ENCODE measurements at regions not wholly inside any gene's neighbourhood (a gene's known extent, or its start where the extent isn't known, plus 50 kb on each side); places are given as distances from the start of the nearest gene placed in this dataset.

DNA sequence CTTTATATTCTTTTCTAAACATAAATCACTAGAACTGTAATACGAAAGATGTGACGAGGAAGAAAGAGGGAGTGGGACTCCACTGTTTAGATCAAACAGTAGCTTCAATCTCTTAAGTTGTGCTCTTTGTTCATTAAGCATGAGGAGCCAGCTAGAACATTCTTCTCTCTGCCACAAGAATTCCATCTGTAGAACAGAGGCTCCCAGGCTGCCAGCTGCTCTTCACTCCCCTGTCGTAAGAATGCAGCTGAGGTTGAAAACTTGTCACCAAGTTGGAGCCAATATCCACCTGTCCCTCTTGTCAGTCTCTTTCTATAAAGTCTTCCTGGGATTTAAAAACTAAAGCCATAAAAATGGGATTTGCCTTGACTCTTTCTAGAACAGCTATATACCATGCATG lies 65.0 kb upstream of the SEC24B start (continued):
- TF ChIP-seq, protein P1, sequence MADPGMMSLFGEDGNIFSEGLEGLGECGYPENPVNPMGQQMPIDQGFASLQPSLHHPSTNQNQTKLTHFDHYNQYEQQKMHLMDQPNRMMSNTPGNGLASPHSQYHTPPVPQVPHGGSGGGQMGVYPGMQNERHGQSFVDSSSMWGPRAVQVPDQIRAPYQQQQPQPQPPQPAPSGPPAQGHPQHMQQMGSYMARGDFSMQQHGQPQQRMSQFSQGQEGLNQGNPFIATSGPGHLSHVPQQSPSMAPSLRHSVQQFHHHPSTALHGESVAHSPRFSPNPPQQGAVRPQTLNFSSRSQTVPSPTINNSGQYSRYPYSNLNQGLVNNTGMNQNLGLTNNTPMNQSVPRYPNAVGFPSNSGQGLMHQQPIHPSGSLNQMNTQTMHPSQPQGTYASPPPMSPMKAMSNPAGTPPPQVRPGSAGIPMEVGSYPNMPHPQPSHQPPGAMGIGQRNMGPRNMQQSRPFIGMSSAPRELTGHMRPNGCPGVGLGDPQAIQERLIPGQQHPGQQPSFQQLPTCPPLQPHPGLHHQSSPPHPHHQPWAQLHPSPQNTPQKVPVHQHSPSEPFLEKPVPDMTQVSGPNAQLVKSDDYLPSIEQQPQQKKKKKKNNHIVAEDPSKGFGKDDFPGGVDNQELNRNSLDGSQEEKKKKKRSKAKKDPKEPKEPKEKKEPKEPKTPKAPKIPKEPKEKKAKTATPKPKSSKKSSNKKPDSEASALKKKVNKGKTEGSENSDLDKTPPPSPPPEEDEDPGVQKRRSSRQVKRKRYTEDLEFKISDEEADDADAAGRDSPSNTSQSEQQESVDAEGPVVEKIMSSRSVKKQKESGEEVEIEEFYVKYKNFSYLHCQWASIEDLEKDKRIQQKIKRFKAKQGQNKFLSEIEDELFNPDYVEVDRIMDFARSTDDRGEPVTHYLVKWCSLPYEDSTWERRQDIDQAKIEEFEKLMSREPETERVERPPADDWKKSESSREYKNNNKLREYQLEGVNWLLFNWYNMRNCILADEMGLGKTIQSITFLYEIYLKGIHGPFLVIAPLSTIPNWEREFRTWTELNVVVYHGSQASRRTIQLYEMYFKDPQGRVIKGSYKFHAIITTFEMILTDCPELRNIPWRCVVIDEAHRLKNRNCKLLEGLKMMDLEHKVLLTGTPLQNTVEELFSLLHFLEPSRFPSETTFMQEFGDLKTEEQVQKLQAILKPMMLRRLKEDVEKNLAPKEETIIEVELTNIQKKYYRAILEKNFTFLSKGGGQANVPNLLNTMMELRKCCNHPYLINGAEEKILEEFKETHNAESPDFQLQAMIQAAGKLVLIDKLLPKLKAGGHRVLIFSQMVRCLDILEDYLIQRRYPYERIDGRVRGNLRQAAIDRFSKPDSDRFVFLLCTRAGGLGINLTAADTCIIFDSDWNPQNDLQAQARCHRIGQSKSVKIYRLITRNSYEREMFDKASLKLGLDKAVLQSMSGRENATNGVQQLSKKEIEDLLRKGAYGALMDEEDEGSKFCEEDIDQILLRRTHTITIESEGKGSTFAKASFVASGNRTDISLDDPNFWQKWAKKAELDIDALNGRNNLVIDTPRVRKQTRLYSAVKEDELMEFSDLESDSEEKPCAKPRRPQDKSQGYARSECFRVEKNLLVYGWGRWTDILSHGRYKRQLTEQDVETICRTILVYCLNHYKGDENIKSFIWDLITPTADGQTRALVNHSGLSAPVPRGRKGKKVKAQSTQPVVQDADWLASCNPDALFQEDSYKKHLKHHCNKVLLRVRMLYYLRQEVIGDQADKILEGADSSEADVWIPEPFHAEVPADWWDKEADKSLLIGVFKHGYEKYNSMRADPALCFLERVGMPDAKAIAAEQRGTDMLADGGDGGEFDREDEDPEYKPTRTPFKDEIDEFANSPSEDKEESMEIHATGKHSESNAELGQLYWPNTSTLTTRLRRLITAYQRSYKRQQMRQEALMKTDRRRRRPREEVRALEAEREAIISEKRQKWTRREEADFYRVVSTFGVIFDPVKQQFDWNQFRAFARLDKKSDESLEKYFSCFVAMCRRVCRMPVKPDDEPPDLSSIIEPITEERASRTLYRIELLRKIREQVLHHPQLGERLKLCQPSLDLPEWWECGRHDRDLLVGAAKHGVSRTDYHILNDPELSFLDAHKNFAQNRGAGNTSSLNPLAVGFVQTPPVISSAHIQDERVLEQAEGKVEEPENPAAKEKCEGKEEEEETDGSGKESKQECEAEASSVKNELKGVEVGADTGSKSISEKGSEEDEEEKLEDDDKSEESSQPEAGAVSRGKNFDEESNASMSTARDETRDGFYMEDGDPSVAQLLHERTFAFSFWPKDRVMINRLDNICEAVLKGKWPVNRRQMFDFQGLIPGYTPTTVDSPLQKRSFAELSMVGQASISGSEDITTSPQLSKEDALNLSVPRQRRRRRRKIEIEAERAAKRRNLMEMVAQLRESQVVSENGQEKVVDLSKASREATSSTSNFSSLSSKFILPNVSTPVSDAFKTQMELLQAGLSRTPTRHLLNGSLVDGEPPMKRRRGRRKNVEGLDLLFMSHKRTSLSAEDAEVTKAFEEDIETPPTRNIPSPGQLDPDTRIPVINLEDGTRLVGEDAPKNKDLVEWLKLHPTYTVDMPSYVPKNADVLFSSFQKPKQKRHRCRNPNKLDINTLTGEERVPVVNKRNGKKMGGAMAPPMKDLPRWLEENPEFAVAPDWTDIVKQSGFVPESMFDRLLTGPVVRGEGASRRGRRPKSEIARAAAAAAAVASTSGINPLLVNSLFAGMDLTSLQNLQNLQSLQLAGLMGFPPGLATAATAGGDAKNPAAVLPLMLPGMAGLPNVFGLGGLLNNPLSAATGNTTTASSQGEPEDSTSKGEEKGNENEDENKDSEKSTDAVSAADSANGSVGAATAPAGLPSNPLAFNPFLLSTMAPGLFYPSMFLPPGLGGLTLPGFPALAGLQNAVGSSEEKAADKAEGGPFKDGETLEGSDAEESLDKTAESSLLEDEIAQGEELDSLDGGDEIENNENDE (IDR thresholded peaks at IDR 0.05; ENCODE audit: insufficient replicate concordance, low read length) = no peak
